HEK293T (cell line): ENCODE measurements at regions not wholly inside any gene's neighbourhood (a gene's known extent, or its start where the extent isn't known, plus 50 kb on each side); places are given as distances from the start of the nearest gene placed in this dataset.
"Not testable (repeated sequence)": the region's sequence is repeated elsewhere in the genome, so short reads cannot be mapped to it uniquely, and the experiment has no call there.

Experiments
- CTCF ChIA-PET: fragments of 350-600 bp; formaldehyde crosslinking; extraction: SDS; loops from one replicate; lab custom pipeline; 2021; ENCODE audit warnings: antibody characterized with exemption, inconsistent platforms; lab: Yijun Ruan, JAX
- POLR2A ChIA-PET: fragments of 350-600 bp; formaldehyde crosslinking; extraction: SDS; loops from one replicate; lab custom pipeline; 2020; ENCODE audit warnings: antibody characterized with exemption, inconsistent platforms; lab: Yijun Ruan, JAX
- DNase-seq: peaks from one replicate; pipeline ENCODE4 v3.0.0; 2012; ENCODE audit warnings: mixed read lengths; ENCODE audit errors: extremely low spot score
- ARNT ChIP-seq: fragments of 450-650 bp; IDR thresholded peaks from 2 replicates; pipeline ENCODE4 v1.6.1; 2017; ENCODE audit warnings: mild to moderate bottlenecking
- BHLHE40 ChIP-seq: fragments of 450-650 bp; IDR thresholded peaks from 2 replicates; pipeline ENCODE4 v1.6.1; 2016; ENCODE audit warnings: mild to moderate bottlenecking, moderate library complexity, borderline replicate concordance
- CTBP1 ChIP-seq: fragments of 450-650 bp; IDR thresholded peaks from 2 replicates; pipeline ENCODE4 v1.6.1; 2016; ENCODE audit warnings: borderline replicate concordance
- ELF4 ChIP-seq: fragments of 450-650 bp; IDR thresholded peaks from 2 replicates; pipeline ENCODE4 v1.6.1; 2017; ENCODE audit warnings: antibody characterized with exemption
- FOXA1 ChIP-seq: fragments of 450-650 bp; IDR thresholded peaks from 2 replicates; pipeline ENCODE4 v1.6.1; 2016; ENCODE audit warnings: mild to moderate bottlenecking
- FOXK2 ChIP-seq: fragments of 450-650 bp; IDR thresholded peaks from 2 replicates; pipeline ENCODE4 v1.6.1; 2016; ENCODE audit warnings: mild to moderate bottlenecking
- FOXM1 ChIP-seq: fragments of 450-650 bp; IDR thresholded peaks from 2 replicates; pipeline ENCODE4 v1.6.1; 2017; ENCODE audit warnings: mild to moderate bottlenecking, borderline replicate concordance
- HDGF ChIP-seq: fragments of 450-650 bp; IDR thresholded peaks from 2 replicates; pipeline ENCODE4 v1.6.1; 2017; ENCODE audit warnings: antibody characterized with exemption, borderline replicate concordance
- L3MBTL2 ChIP-seq: fragments of 450-650 bp; conservative IDR thresholded peaks from 2 replicates; pipeline ENCODE4 v1.6.1; 2016; ENCODE audit warnings: mild to moderate bottlenecking
- LEF1 ChIP-seq: fragments of 450-650 bp; IDR thresholded peaks from 2 replicates; pipeline ENCODE4 v1.6.1; 2017; ENCODE audit warnings: mild to moderate bottlenecking, borderline replicate concordance
- NFRKB ChIP-seq: fragments of 450-650 bp; IDR thresholded peaks from 2 replicates; pipeline ENCODE4 v1.6.1; 2016; ENCODE audit warnings: mild to moderate bottlenecking, moderate library complexity
- SP1 ChIP-seq: fragments of 450-650 bp; IDR thresholded peaks from 2 replicates; pipeline ENCODE4 v1.6.1; 2017
- SUZ12 ChIP-seq: fragments of 450-650 bp; IDR thresholded peaks from 2 replicates; pipeline ENCODE4 v1.6.1; 2016; ENCODE audit warnings: mild to moderate bottlenecking
- TARDBP ChIP-seq: fragments of 450-650 bp; IDR thresholded peaks from 2 replicates; pipeline ENCODE4 v1.6.1; 2016
- ZNF384 ChIP-seq: fragments of 450-650 bp; IDR thresholded peaks from 2 replicates; pipeline ENCODE4 v1.6.1; 2016
- TF ChIP-seq, protein P1 (sequence below): fragments of 450-650 bp; IDR thresholded peaks from 2 replicates; pipeline ENCODE4 v1.6.1; 2016

DNA sequence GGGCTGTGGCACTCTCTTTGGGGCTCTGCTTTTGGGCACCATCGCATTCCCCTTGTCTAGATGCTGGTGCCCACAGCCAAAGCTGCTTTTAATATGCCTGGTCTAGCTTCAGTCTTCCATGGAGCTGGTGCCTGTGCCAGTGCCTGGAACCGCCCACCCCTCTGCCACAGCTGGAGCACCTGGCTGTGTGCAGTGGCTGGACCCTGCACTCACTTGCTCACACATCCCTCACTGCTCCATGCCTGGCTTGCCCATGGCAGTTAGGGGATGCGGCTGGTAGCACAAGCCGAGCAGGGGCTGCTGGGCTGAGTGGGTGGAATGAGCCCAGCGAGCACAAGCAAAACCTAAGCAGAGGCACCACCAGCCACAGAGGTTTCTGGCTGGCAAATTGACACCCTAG, 1145.9 kb upstream of the LRRTM3 start:
- TF ChIP-seq FOXK2 (no peak), BHLHE40 (no peak)
- CTCF ChIA-PET, result no interaction called here
- DNase-seq, result no peak
- POLR2A ChIA-PET, result no interaction called here

DNA sequence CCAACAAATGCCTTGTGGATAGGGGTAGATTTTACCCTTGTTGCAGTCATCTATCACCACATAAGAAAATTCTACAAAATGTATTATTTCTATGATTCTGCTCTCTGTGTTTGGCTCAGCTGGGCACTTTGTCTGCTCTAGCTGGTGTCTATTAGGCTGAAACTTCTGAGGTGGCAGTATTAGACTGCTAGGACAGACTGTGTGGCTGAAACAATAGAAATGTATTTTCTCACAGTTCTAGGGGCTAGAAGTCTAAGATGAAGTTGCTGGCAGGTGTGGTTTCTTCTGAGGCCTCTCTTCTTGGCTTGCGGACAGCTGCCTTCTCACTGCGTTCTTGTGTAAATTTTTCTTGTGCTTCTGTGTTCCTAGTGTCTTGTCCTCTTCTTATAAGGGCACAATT, 1139.6 kb upstream of the LRRTM3 start:
- CTCF ChIA-PET, result no interaction called here
- TF ChIP-seq FOXM1, result no peak
- POLR2A ChIA-PET, result no interaction called here
- no peak for DNase-seq

DNA sequence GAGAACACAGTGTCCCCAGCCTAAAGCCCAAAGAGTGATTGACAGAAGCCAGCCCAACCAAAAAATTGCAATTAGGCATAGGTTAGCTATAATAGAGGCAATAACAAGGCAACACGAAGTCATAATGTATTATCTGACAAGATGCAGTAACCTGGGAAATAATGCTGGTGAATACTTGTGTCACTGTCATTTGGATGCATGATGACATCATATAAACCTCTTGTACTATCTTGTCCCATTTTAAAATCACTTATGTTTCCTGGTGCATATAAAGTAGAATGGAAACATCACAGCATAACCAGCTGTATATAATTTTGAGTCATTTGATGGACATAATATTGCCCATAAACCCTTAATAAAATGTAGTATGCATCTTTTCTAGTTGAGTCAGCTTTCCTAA, 1138.3 kb upstream of the LRRTM3 start:
- DNase-seq, result no peak
- POLR2A ChIA-PET, result no interaction called here
- CTCF ChIA-PET, result no interaction called here
- no peak for TF ChIP-seq SP1
- TF ChIP-seq FOXA1, result no peak
- TF ChIP-seq, protein P1, sequence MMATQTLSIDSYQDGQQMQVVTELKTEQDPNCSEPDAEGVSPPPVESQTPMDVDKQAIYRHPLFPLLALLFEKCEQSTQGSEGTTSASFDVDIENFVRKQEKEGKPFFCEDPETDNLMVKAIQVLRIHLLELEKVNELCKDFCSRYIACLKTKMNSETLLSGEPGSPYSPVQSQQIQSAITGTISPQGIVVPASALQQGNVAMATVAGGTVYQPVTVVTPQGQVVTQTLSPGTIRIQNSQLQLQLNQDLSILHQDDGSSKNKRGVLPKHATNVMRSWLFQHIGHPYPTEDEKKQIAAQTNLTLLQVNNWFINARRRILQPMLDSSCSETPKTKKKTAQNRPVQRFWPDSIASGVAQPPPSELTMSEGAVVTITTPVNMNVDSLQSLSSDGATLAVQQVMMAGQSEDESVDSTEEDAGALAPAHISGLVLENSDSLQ, result no peak

DNA sequence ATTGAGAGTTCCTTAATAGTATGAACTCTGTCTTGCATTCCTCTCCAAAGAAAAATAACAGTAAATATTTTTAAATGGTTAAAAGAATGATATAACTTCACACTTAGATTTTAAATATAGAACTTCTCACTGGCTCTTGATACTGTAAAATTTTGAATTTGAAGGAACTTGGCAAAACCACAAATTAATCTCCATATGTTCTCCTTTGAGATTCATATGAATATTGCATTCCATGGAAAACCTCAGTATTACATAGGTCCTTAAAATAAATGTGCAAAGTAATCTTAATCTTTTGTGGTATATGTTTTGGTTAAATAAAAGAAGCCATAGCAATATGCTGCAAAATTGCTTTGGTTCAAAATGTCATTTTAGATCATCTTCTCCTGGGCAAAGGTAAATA, 1137.6 kb upstream of the LRRTM3 start:
- POLR2A ChIA-PET, result no interaction called here
- no peak for DNase-seq
- CTCF ChIA-PET, result no interaction called here
- TF ChIP-seq SUZ12 (no peak), TARDBP (no peak), FOXA1 (no peak), BHLHE40 (no peak), NFRKB (no peak), SP1 (no peak)

GRCh38 chr10:65791979-65792378, 1133.9 kb upstream of the LRRTM3 start:
- CTCF ChIA-PET, result no interaction called here

GRCh38 chr10:65793738-65794425, 1132.0 kb upstream of the LRRTM3 start:
- POLR2A ChIA-PET, result no interaction called here

More at GRCh38 chr10:65791979-65792378, 1133.9 kb upstream of the LRRTM3 start:
- TF ChIP-seq L3MBTL2 (no peak), SUZ12 (no peak), ZNF384 (no peak), ELF4 (no peak), FOXK2 (no peak), SP1 (no peak), LEF1 (no peak), TARDBP (no peak)
- TF ChIP-seq, protein P1, result no peak
- no peak for DNase-seq
- POLR2A ChIA-PET, result no interaction called here

GRCh38 chr10:65794861-65795260, 1131.0 kb upstream of the LRRTM3 start:
- CTCF ChIA-PET, POLR2A ChIA-PET, DNase-seq: not testable (repeated sequence)

More at GRCh38 chr10:65793738-65794425, 1132.0 kb upstream of the LRRTM3 start:
- CTCF ChIA-PET, result no interaction called here
- TF ChIP-seq LEF1 (no peak), SUZ12 (no peak), CTBP1 (no peak), FOXK2 (no peak), ELF4 (no peak), TARDBP (no peak), BHLHE40 (no peak), L3MBTL2 (no peak), FOXM1 (no peak), NFRKB (no peak), SP1 (no peak), HDGF (no peak), FOXA1 (no peak), ZNF384 (no peak), ARNT (no peak)
- TF ChIP-seq, protein P1, result no peak
- no peak for DNase-seq

DNA sequence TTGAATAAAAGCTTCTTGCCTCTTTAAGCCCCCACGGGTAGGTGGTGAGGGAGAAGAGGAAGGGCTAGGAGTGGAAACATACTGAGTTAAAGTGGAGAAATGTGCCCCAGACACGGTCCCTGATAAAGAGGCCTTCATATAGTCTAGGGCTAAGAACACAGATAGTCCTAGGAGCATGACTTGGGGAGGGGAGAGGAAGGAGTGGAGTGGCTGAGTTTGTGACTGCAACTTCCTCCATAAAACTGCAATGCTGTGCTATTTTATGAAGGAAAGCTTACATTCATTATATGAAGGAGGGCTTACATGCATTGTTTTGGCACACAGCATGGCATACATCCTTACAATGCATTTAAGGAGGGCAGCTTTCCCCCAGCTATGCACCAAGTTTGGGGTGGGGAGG, 1129.4 kb upstream of the LRRTM3 start:
- DNase-seq, result no peak
- ChIA-PET POLR2A (no interaction called here), CTCF (no interaction called here)
- TF ChIP-seq TARDBP (no peak), CTBP1 (no peak), FOXM1 (no peak), FOXA1 (no peak)
